Mesenchymal stem cell (in vitro differentiated cells and primary cell): ENCODE measurements at regions not wholly inside any gene's neighbourhood (a gene's known extent, or its start where the extent isn't known, plus 50 kb on each side); places are given as distances from the start of the nearest gene placed in this dataset.

Experiments
- DNase-seq: peaks from one replicate; pipeline ENCODE4 v3.0.0-alpha.2; 2013
- H2AFZ ChIP-seq: one replicate; pipeline ENCODE4 v1.6.1; 2013; ENCODE audit warnings: low read depth, mild to moderate bottlenecking, control low read depth, inconsistent platforms, low read length, moderate library complexity
- H2AK5ac ChIP-seq: 2 replicates; pipeline ENCODE4 v1.6.1; 2013; ENCODE audit warnings: low read length, moderate library complexity, mild to moderate bottlenecking, inconsistent platforms; ENCODE audit not compliant: severe bottlenecking
- H2BK120ac ChIP-seq: one replicate; pipeline ENCODE4 v1.6.1; 2013; ENCODE audit warnings: low read depth, mild to moderate bottlenecking, inconsistent platforms, low read length, moderate library complexity
- H2BK12ac ChIP-seq, 2 experiments: one replicate each; pipeline ENCODE4 v1.6.1; 2013; ENCODE audit warnings: inconsistent platforms in 2 of 2, low read length in 2 of 2, mild to moderate bottlenecking in 2 of 2, moderate library complexity in 2 of 2, control low read depth in 1 of 2
- H2BK15ac ChIP-seq: one replicate; pipeline ENCODE4 v1.6.1; 2013; ENCODE audit warnings: mild to moderate bottlenecking, low read depth, inconsistent platforms; ENCODE audit not compliant: poor library complexity, severe bottlenecking
- H2BK5ac ChIP-seq: 2 replicates; pipeline ENCODE4 v1.6.1; 2013; ENCODE audit warnings: low read depth, mild to moderate bottlenecking, low read length, control low read depth, inconsistent platforms; ENCODE audit not compliant: poor library complexity, severe bottlenecking
- H3K14ac ChIP-seq, 2 experiments: one replicate each; pipeline ENCODE4 v1.6.1; 2013; ENCODE audit warnings: inconsistent platforms in 2 of 2, low read length in 2 of 2, control low read depth in 1 of 2, mild to moderate bottlenecking in 1 of 2, moderate library complexity in 1 of 2
- H3K18ac ChIP-seq, 2 experiments: one replicate each; pipeline ENCODE4 v1.6.1; 2013; ENCODE audit warnings: inconsistent platforms in 2 of 2, low read length in 2 of 2, control low read depth in 1 of 2, low read depth in 1 of 2, mild to moderate bottlenecking in 1 of 2
- H3K23ac ChIP-seq, 2 experiments: one replicate each; pipeline ENCODE4 v1.6.1; 2013; ENCODE audit warnings: inconsistent platforms in 2 of 2, low read length in 2 of 2, mild to moderate bottlenecking in 2 of 2, moderate library complexity in 2 of 2, control low read depth in 1 of 2
- H3K27ac ChIP-seq: 2 replicates; pipeline ENCODE4 v1.5.1; 2013; ENCODE audit warnings: mild to moderate bottlenecking, moderate library complexity, low read length, control low read depth, inconsistent platforms; ENCODE audit not compliant: poor library complexity, severe bottlenecking
- H3K27me3 ChIP-seq, 2 experiments: 2 replicates each; pipeline versions ENCODE4 v1.6.1 to v1.7.0; 2013; ENCODE audit warnings: low read length in 2 of 2, mild to moderate bottlenecking in 2 of 2, moderate library complexity in 2 of 2, control low read depth in 1 of 2, inconsistent platforms in 1 of 2; ENCODE audit not compliant: control insufficient read depth in 1 of 2, insufficient read depth in 1 of 2
- H3K36me3 ChIP-seq, 2 experiments: 2 replicates each; pipeline versions ENCODE4 v1.6.1 to v1.7.0; 2013; ENCODE audit warnings: low read length in 2 of 2, control low read depth in 1 of 2, inconsistent platforms in 1 of 2, low read depth in 1 of 2, mild to moderate bottlenecking in 1 of 2; ENCODE audit not compliant: insufficient read depth in 2 of 2, control insufficient read depth in 1 of 2
- H3K4ac ChIP-seq, 2 experiments: one replicate each; pipeline ENCODE4 v1.6.1; 2013; ENCODE audit warnings: inconsistent platforms in 2 of 2, low read length in 2 of 2, mild to moderate bottlenecking in 2 of 2, moderate library complexity in 2 of 2, control low read depth in 1 of 2, low read depth in 1 of 2
- H3K4me1 ChIP-seq: 2 replicates; pipeline ENCODE4 v1.6.1; 2013; ENCODE audit warnings: low read depth, low read length, control low read depth; ENCODE audit not compliant: control insufficient read depth, insufficient read depth
- H3K4me2 ChIP-seq: 2 replicates; pipeline ENCODE4 v1.6.1; 2013; ENCODE audit warnings: low read length, mild to moderate bottlenecking, inconsistent platforms; ENCODE audit not compliant: poor library complexity, severe bottlenecking
- H3K4me3 ChIP-seq, 2 experiments: 2 replicates each; pipeline versions ENCODE4 v1.5.1 to v1.7.0; 2013; ENCODE audit warnings: low read length in 2 of 2, mild to moderate bottlenecking in 2 of 2, control low read depth in 1 of 2, low read depth in 1 of 2; ENCODE audit not compliant: insufficient read depth in 1 of 2
- H3K79me1 ChIP-seq: replicated peaks from 2 replicates; pipeline ENCODE4 v1.6.1; 2013; ENCODE audit warnings: mild to moderate bottlenecking, control low read depth, low read length, inconsistent platforms; ENCODE audit not compliant: poor library complexity, severe bottlenecking
- H3K9ac ChIP-seq: 2 replicates; pipeline ENCODE4 v1.7.0; 2013; ENCODE audit warnings: mild to moderate bottlenecking, low read length, moderate library complexity
- H3K9me3 ChIP-seq: 2 replicates; pipeline ENCODE4 v1.7.0; 2013; ENCODE audit warnings: mild to moderate bottlenecking, low read length; ENCODE audit not compliant: control insufficient read depth
- H4K8ac ChIP-seq: one replicate; pipeline ENCODE4 v1.6.1; 2013; ENCODE audit warnings: inconsistent platforms, mild to moderate bottlenecking, low read length, moderate library complexity
- H4K91ac ChIP-seq: one replicate; pipeline ENCODE4 v1.6.1; 2013; ENCODE audit warnings: mild to moderate bottlenecking, low read length, inconsistent platforms
- WGBS: methylation state at CpG from one replicate; pipeline ENCODE4 v1.1.7; 2013; ENCODE audit warnings: mixed read lengths; 5-methylcytosine and 5-hydroxymethylcytosine counted together

GRCh38 chr12:131461096-131461495 lies 249.8 kb upstream of the SFSWAP start:
- H3K4ac ChIP-seq: no peak overlapping the region
- no peaks in the 10 kb centered on the region for H3K4me1 ChIP-seq
- WGBS: 28% methylated on average over 2 of the region's 2 CpGs
- no peak overlapping the region for H3K14ac ChIP-seq
- H3K4me2 ChIP-seq: no peak overlapping the region
- no peak overlapping the region for H2BK120ac ChIP-seq
- no peak for DNase-seq
- H3K27me3 ChIP-seq: peaks cover 0 to 16% of the 10 kb centered on the region in 2 experiments
- H3K79me1 ChIP-seq: no peaks in the 10 kb centered on the region
- no peak overlapping the region for H2BK5ac ChIP-seq
- no peak overlapping the region for H4K91ac ChIP-seq
- H3K9me3 ChIP-seq: no peaks in the 10 kb centered on the region
- no peak overlapping the region for H3K18ac ChIP-seq
- no peak overlapping the region for H4K8ac ChIP-seq
- no peak overlapping the region for H3K4me3 ChIP-seq
- no peaks in the 10 kb centered on the region for H3K36me3 ChIP-seq
- no peak overlapping the region for H2BK15ac ChIP-seq
- no peak overlapping the region for H3K27ac ChIP-seq
- no peak overlapping the region for H3K23ac ChIP-seq
- no peak overlapping the region for H2AFZ ChIP-seq
- H2BK12ac ChIP-seq: no peak overlapping the region
- no peak overlapping the region for H3K9ac ChIP-seq
- H2AK5ac ChIP-seq: no peak overlapping the region

DNA sequence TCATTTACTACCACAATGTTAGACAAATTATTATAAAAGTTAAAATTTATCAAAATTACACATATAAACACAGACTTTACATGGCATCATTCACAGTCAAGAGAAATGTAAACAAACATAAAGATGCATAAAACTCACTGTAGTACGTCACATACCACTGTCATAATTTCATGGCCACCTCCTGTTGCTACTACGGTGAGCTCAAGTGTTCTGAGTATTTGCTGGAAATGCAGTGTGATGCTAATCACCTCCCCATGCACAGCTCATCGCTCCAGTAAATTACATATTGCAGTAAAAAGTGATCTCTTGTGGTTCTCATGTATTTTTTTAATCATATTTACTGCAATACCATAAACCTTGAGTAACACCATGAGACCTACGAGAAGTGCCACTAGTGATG lies 247.7 kb upstream of the SFSWAP start:
- Histone ChIP-seq H2AFZ (no peak overlapping the region), H4K8ac (no peak overlapping the region), H3K4me2 (no peak overlapping the region), H2AK5ac (no peak overlapping the region), H3K9me3 (no peaks in the 10 kb centered on the region), H3K4ac (no peak overlapping the region), H3K18ac (no peak overlapping the region), H2BK12ac (no peak overlapping the region), H3K23ac (no peak overlapping the region), H3K4me3 (no peak overlapping the region), H3K27me3 (peaks cover 0 to 9% of the 10 kb centered on the region in 2 experiments), H3K79me1 (no peaks in the 10 kb centered on the region), H2BK120ac (no peak overlapping the region), H3K9ac (no peak overlapping the region), H2BK15ac (no peak overlapping the region), H4K91ac (no peak overlapping the region), H3K36me3 (no peaks in the 10 kb centered on the region), H2BK5ac (no peak overlapping the region), H3K14ac (no peak overlapping the region), H3K4me1 (no peaks in the 10 kb centered on the region), H3K27ac (no peak overlapping the region)
- 68% methylated on average over 3 of the region's 4 CpGs for WGBS
- no peak for DNase-seq

DNA sequence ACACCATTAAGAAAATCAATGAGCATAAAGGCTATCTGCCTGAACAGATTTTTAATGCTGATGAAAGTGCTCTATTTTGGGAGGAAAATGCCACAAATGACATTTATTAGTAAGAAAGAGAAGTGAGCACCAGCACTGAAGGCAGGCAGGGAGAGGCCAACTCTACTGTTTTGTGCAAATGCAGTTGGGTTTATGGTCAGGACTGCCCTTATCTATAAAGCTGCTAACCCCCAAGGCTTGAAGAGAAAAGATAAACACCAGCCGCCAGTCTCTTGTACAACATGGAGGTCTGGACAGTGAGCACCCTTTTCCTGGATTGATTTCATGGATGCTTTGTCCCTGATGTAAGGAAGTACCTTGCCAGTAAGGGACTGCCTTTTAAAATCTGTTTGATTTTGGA lies 246.8 kb upstream of the SFSWAP start:
- Histone ChIP-seq H4K8ac (no peak overlapping the region), H3K27ac (no peak overlapping the region), H3K9me3 (no peaks in the 10 kb centered on the region), H2AK5ac (no peak overlapping the region), H3K4ac (no peak overlapping the region), H4K91ac (no peak overlapping the region), H3K36me3 (no peaks in the 10 kb centered on the region), H3K9ac (no peak overlapping the region), H3K4me2 (no peak overlapping the region), H3K23ac (no peak overlapping the region), H2BK12ac (no peak overlapping the region), H3K4me1 (no peaks in the 10 kb centered on the region), H2BK120ac (no peak overlapping the region), H2BK15ac (no peak overlapping the region), H3K4me3 (no peak overlapping the region), H2AFZ (no peak overlapping the region), H2BK5ac (no peak overlapping the region), H3K18ac (no peak overlapping the region), H3K14ac (no peak overlapping the region), H3K79me1 (no peaks in the 10 kb centered on the region), H3K27me3 (peaks cover 0 to 2% of the 10 kb centered on the region in 2 experiments)
- no peak for DNase-seq
- 63% methylated on average over 1 of the region's 1 CpG for WGBS

DNA sequence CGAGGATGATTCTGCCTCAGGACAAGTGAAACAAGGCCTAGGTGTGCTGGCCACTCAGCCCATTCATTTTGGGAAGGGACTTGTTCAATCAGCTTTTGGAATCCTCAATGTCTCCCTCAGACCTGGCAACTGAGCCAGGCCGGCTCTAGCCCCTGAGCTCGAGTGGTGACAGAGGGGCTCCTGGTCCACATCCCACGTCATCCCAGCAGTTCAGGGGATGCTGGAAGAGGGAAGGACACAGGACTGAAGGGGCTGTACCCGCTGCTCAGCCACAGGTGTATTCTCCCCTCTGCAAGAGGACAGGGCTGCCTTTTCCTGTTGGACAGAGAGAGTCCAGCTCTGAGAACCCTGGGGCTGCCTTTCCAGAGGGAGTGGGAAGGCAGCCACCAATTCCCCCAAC lies 244.6 kb upstream of the SFSWAP start:
- WGBS: 75% methylated on average over 5 of the region's 5 CpGs
- DNase-seq: no peak

More for the DNA sequence above, 244.6 kb upstream of the SFSWAP start:
- H4K91ac ChIP-seq: no peak overlapping the region
- H2BK12ac ChIP-seq: no peak overlapping the region
- no peaks in the 10 kb centered on the region for H3K36me3 ChIP-seq
- no peaks in the 10 kb centered on the region for H3K79me1 ChIP-seq
- H3K27ac ChIP-seq: no peak overlapping the region
- no peak overlapping the region for H3K9ac ChIP-seq
- no peak overlapping the region for H2BK120ac ChIP-seq
- no peak overlapping the region for H3K4ac ChIP-seq
- no peak overlapping the region for H3K18ac ChIP-seq
- H3K4me3 ChIP-seq: no peak overlapping the region
- H2AK5ac ChIP-seq: no peak overlapping the region
- H2BK5ac ChIP-seq: no peak overlapping the region
- H4K8ac ChIP-seq: no peak overlapping the region
- no peaks in the 10 kb centered on the region for H3K9me3 ChIP-seq
- H2AFZ ChIP-seq: no peak overlapping the region
- no peaks in the 10 kb centered on the region for H3K27me3 ChIP-seq
- H3K14ac ChIP-seq: no peak overlapping the region
- H3K4me1 ChIP-seq: no peaks in the 10 kb centered on the region
- H3K4me2 ChIP-seq: no peak overlapping the region
- H2BK15ac ChIP-seq: no peak overlapping the region
- H3K23ac ChIP-seq: no peak overlapping the region
